AG04450 (cell line): ENCODE measurements at regions not wholly inside any gene's neighbourhood (a gene's known extent, or its start where the extent isn't known, plus 50 kb on each side); places are given as distances from the start of the nearest gene placed in this dataset.

Source experiments
- CTCF ChIA-PET: fragments of 300-600, 350-600 bp; formaldehyde crosslinking; extraction: SDS; loops from one replicate; lab custom pipeline; 2022; ENCODE audit warnings: antibody characterized with exemption, inconsistent platforms; lab: Charles Lee
- POLR2A ChIA-PET: fragments of 350-600 bp; formaldehyde crosslinking; extraction: SDS; loops from one replicate; lab custom pipeline; 2021; ENCODE audit warnings: antibody characterized with exemption, inconsistent platforms; lab: Yijun Ruan, JAX
- DNase-seq: peaks from one replicate; pipeline ENCODE4 v3.0.0-alpha.2; 2011; ENCODE audit warnings: low read depth, low spot score
- H3K27ac ChIP-seq: one replicate; pipeline ENCODE4 v1.5.1; 2012; ENCODE audit warnings: low read depth, low read length, control low read depth
- H3K27me3 ChIP-seq: one replicate; pipeline ENCODE4 v1.6.0; 2012; ENCODE audit warnings: low read length; ENCODE audit not compliant: control insufficient read depth, insufficient read depth
- H3K4me3 ChIP-seq: 2 replicates; pipeline ENCODE4 v1.5.1; 2011; ENCODE audit warnings: mild to moderate bottlenecking, low read depth, low read length, control low read depth
- H3K9me3 ChIP-seq: 2 replicates; pipeline ENCODE4 v1.5.1; 2012; ENCODE audit warnings: low read length; ENCODE audit not compliant: control insufficient read depth, insufficient read depth
- CTCF ChIP-seq: IDR thresholded peaks from 2 replicates; pipeline ENCODE4 v1.5.1; 2011; ENCODE audit warnings: low read depth, low read length, control low read depth, inconsistent platforms

- TF ChIP-seq CTCF: no peak
- no peak for DNase-seq
- Histone ChIP-seq H3K27me3 (no peaks in the 10 kb centered on the region), H3K9me3 (no peaks in the 10 kb centered on the region), H3K4me3 (no peak overlapping the region), H3K27ac (no peak overlapping the region)
- POLR2A ChIA-PET: no interaction called here
- CTCF ChIA-PET: interaction anchor here (0.6 kb wide), 1 partner anchor 497 kb away, joined by 3 read pairs; no protein-coding TSS in a partner anchor
These were observed 587.5 kb upstream of the ARID1B start for GRCh38 chr6:156189714-156190113.

- Histone ChIP-seq H3K27ac (no peak overlapping the region), H3K9me3 (no peaks in the 10 kb centered on the region), H3K4me3 (no peak overlapping the region), H3K27me3 (no peaks in the 10 kb centered on the region)
- ChIA-PET CTCF (interaction anchor here (0.6 kb wide), 1 partner anchor 496 kb away, joined by 3 read pairs; no protein-coding TSS in a partner anchor), POLR2A (no interaction called here)
- no peak for TF ChIP-seq CTCF
- DNase-seq: no peak
These were observed 588.0 kb upstream of the ARID1B start for GRCh38 chr6:156189195-156189594.

- CTCF ChIA-PET: no interaction called here
These were observed 592.1 kb upstream of the ARID1B start for GRCh38 chr6:156185113-156185512.

GRCh38 chr6:156183678-156184077, 593.5 kb upstream of the ARID1B start:
- no peaks in the 10 kb centered on the region for H3K27me3 ChIP-seq
- no peak for TF ChIP-seq CTCF
- DNase-seq: no peak
- no peak overlapping the region for H3K4me3 ChIP-seq
- ChIA-PET CTCF (no interaction called here), POLR2A (no interaction called here)
- H3K27ac ChIP-seq: no peak overlapping the region
- no peaks in the 10 kb centered on the region for H3K9me3 ChIP-seq

More at GRCh38 chr6:156185113-156185512, 592.1 kb upstream of the ARID1B start:
- no peak for DNase-seq
- TF ChIP-seq CTCF: no peak
- H3K27me3 ChIP-seq: no peaks in the 10 kb centered on the region
- no peak overlapping the region for H3K27ac ChIP-seq
- H3K4me3 ChIP-seq: no peak overlapping the region
- POLR2A ChIA-PET: no interaction called here
- H3K9me3 ChIP-seq: no peaks in the 10 kb centered on the region

GRCh38 chr6:156182356-156182755, 594.8 kb upstream of the ARID1B start:
- H3K27me3 ChIP-seq: no peaks in the 10 kb centered on the region
- ChIA-PET CTCF (no interaction called here), POLR2A (no interaction called here)
- no peak overlapping the region for H3K27ac ChIP-seq
- H3K9me3 ChIP-seq: no peaks in the 10 kb centered on the region
- no peak for TF ChIP-seq CTCF
- H3K4me3 ChIP-seq: no peak overlapping the region
- DNase-seq: no peak
